ENCODE measurements at regions not wholly inside any gene's neighbourhood (a gene's known extent, or its start where the extent isn't known, plus 50 kb on each side); places are given as distances from the start of the nearest gene placed in this dataset.

GRCh38 chr5:105877592-105877991 is 1793.1 kb downstream of the EFNA5 start:
- Mint-ChIP-seq H3K9me3 (ENCODE audit: unreplicated experiment) (no peaks in the 10 kb centered on the region), H3K27me3 (ENCODE audit: insufficient read depth, unreplicated experiment) (no peaks in the 10 kb centered on the region), H3K36me3 (ENCODE audit: insufficient read depth, unreplicated experiment) (no peaks in the 10 kb centered on the region), H3K4me3 (ENCODE audit: unreplicated experiment) (no peak overlapping the region), H3K4me1 (ENCODE audit: insufficient read depth, unreplicated experiment) (no peaks in the 10 kb centered on the region), H3K27ac (ENCODE audit: low read depth, unreplicated experiment) (no peak overlapping the region)
- POLR2A ChIA-PET, result no interaction called here
- no peak for DNase-seq (ENCODE audit: unreplicated experiment)
- BruUV-seq (replicated peaks), result no TSS peak
- CTCF ChIA-PET, result interaction anchor here (0.6 to 0.7 kb wide), 2 partner anchors 215 to 369 kb away, joined by 3 read pairs; no protein-coding TSS in a partner anchor
- intact Hi-C loops (cut with micrococcal nuclease), result no loop called here
- no peak for TF ChIP-seq CTCF (IDR thresholded peaks at IDR 0.05; ENCODE audit: unreplicated experiment)

GRCh38 chr5:105874316-105874715 is 1796.4 kb downstream of the EFNA5 start:
- intact Hi-C loops (cut with micrococcal nuclease), result no loop called here
- H3K4me1 Mint-ChIP-seq (ENCODE audit: insufficient read depth, unreplicated experiment), result no peaks in the 10 kb centered on the region
- CTCF ChIA-PET, result interaction anchor here (0.9 kb wide), 1 partner anchor 974 kb away, joined by 3 read pairs; no protein-coding TSS in a partner anchor

GRCh38 chr5:105872569-105873270 is 1798.0 kb downstream of the EFNA5 start:
- Mint-ChIP-seq H3K27me3 (ENCODE audit: insufficient read depth, unreplicated experiment) (no peaks in the 10 kb centered on the region), H3K4me3 (ENCODE audit: unreplicated experiment) (no peak overlapping the region), H3K4me1 (ENCODE audit: insufficient read depth, unreplicated experiment) (no peaks in the 10 kb centered on the region), H3K36me3 (ENCODE audit: insufficient read depth, unreplicated experiment) (no peaks in the 10 kb centered on the region), H3K9me3 (ENCODE audit: unreplicated experiment) (no peaks in the 10 kb centered on the region), H3K27ac (ENCODE audit: low read depth, unreplicated experiment) (no peak overlapping the region)
- DNase-seq (ENCODE audit: unreplicated experiment), result no peak
- ChIA-PET CTCF (no interaction called here), POLR2A (no interaction called here)
- TF ChIP-seq CTCF (IDR thresholded peaks at IDR 0.05; ENCODE audit: unreplicated experiment), result no peak
- no TSS peak for BruUV-seq (replicated peaks)
- intact Hi-C loops (cut with micrococcal nuclease), result no loop called here

More at GRCh38 chr5:105874316-105874715, 1796.4 kb downstream of the EFNA5 start:
- H3K27ac Mint-ChIP-seq (ENCODE audit: low read depth, unreplicated experiment), result no peak overlapping the region
- no peaks in the 10 kb centered on the region for H3K36me3 Mint-ChIP-seq (ENCODE audit: insufficient read depth, unreplicated experiment)
- no peak overlapping the region for H3K4me3 Mint-ChIP-seq (ENCODE audit: unreplicated experiment)
- H3K27me3 Mint-ChIP-seq (ENCODE audit: insufficient read depth, unreplicated experiment), result no peaks in the 10 kb centered on the region
- no TSS peak for BruUV-seq (replicated peaks)
- DNase-seq (ENCODE audit: unreplicated experiment), result no peak
- no peak for TF ChIP-seq CTCF (IDR thresholded peaks at IDR 0.05; ENCODE audit: unreplicated experiment)
- no peaks in the 10 kb centered on the region for H3K9me3 Mint-ChIP-seq (ENCODE audit: unreplicated experiment)
- POLR2A ChIA-PET, result no interaction called here

- no peaks in the 10 kb centered on the region for H3K9me3 Mint-ChIP-seq (ENCODE audit: unreplicated experiment)
- H3K27ac Mint-ChIP-seq (ENCODE audit: low read depth, unreplicated experiment), result no peak overlapping the region
- TF ChIP-seq CTCF (IDR thresholded peaks at IDR 0.05; ENCODE audit: unreplicated experiment), result no peak
- CTCF ChIA-PET, result interaction anchor here (0.7 kb wide), 1 partner anchor 250 kb away, joined by 3 read pairs; no protein-coding TSS in a partner anchor
- peaks cover 5% of the 10 kb centered on the region for H3K36me3 Mint-ChIP-seq (ENCODE audit: insufficient read depth, unreplicated experiment)
- H3K4me1 Mint-ChIP-seq (ENCODE audit: insufficient read depth, unreplicated experiment), result no peaks in the 10 kb centered on the region
- intact Hi-C loops (cut with micrococcal nuclease), result no loop called here
- peak; percentile 64 for DNase-seq (ENCODE audit: unreplicated experiment)
- BruUV-seq (replicated peaks), result no TSS peak
- H3K27me3 Mint-ChIP-seq (ENCODE audit: insufficient read depth, unreplicated experiment), result no peaks in the 10 kb centered on the region
- H3K4me3 Mint-ChIP-seq (ENCODE audit: unreplicated experiment), result no peak overlapping the region
- POLR2A ChIA-PET, result no interaction called here
Measured at GRCh38 chr5:105868038-105868780, 1802.5 kb downstream of the EFNA5 start.

Data from MCF 10A (cell line).